HG02678 (cell line): ENCODE measurements at regions not wholly inside any gene's neighbourhood (a gene's known extent, or its start where the extent isn't known, plus 50 kb on each side); places are given as distances from the start of the nearest gene placed in this dataset.
A peak's percentile ranks its signal among the peaks of the same experiment; 100 is the strongest.

Experiments
- ATAC-seq: cut with Tn5 transposase; IDR thresholded peaks from one replicate; pipeline ENCODE4 v1.9.1; 2021; ENCODE audit warnings: mild to moderate bottlenecking, moderate library complexity; ENCODE audit not compliant: unreplicated experiment

DNA sequence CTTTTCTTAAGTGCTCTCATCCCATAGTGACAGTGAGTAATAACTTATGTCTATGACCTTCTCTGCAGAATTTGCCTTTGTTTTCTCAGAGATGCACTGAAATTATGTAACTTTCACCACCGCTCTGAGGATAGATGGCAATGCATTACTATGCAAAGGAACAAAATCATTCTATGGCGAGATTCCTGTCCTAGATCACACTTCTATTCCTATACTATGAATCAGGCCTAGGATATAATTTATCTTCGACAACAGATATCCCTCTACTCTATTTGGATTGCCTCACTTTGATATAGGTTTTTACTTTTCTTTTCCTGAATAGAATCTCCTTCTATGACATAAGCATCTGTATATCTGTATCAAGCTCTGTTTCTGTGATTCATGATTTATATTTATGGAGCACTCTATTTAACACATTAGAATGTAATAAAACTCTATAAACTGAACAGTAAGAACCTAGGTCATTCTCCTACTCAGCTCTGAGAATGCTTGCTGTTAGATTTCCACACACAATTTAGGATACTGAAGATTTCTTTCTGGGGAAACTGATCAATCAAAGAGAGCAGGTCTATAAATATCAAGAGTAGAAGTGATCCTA lies 1082.3 kb upstream of the ADGRL3 start:
- ATAC-seq = no peak

DNA sequence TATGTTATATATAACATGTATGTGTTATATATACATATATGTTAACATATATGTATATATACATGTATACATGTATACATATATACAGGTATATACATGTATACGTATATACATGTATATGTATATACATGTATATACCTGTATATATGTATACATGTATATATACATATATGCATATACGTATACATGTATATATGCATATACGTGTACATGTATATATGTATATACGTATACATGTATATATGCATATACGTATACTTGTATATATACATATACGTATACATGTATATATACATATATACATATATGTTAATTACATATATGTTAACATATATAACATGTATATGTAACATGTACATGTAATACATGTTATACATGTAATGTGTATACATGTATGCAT lies 1077.3 kb upstream of the ADGRL3 start:
- ATAC-seq = no peak

DNA sequence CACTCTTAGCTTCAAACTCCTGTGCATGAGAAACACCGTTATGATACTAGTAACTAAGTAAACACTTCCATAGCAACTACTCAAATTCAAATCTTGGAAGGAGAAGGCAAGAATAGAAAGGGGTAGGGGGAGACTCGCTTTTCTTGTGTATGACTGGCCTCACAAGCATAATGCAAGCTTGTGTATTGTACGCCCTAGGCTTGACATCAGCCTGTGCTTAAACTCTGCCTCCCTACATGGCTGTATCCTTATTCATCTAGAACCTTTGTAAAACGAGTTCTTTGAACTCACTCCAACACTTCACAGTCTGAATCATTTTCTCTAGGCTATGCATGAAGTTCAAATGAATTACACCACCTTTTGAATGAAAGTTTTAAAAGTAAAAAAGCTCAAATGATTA lies 1071.2 kb upstream of the ADGRL3 start:
- no peak for ATAC-seq

DNA sequence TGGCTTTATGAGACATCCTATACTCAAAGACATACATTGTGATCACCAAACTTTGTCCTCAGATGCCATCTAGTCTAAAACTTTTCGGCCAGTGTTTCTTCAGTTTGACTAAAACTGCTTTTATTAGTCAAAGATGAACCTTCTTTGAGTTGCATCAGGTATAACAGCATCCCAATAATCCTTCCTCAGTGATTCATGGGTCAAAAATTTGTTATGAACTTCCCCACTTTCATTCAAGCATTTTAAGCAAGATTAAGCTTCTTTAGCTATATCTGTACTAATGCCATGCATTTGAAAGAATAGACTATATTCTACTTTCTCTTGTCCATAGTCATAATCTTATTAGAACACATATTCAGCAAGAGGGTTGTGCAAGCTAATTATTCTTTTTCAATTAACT lies 1070.4 kb upstream of the ADGRL3 start:
- ATAC-seq = no peak

DNA sequence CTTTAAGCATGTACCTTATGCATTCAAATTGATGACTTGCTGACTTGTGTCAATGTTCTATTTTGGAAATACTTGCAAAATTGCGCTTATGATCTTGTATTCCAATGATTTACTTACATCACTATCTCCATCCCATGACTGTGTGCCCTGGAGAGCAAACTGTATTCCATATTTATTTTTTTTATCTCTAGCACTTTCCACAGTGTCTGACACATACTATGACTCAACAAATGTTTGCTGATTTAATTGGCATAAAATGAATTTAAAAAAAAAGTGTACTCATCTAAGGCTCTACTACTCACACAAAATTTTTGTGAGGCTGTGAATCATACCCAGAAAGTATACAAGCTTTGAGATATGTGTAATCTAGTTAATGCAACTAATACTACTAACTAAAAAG lies 1066.8 kb upstream of the ADGRL3 start:
- no peak for ATAC-seq

DNA sequence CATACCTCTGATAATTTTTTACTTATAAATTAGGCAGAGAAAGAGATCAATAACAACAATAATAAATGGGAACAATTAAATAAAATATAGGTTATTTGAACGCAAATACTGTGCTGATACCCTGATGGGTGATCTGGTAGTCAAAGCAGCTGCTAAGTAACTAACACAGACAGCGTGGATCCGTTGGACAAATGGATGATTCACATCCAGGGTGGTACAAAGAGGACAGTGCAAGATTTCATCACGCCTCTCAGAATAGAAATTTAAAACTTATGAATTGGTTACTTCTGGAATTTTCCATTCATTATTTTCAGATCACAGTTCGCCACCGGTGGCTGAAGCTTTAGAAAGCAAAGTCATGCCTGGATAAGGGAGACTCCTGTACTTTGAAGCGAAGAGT lies 1066.0 kb upstream of the ADGRL3 start:
- ATAC-seq = no peak

DNA sequence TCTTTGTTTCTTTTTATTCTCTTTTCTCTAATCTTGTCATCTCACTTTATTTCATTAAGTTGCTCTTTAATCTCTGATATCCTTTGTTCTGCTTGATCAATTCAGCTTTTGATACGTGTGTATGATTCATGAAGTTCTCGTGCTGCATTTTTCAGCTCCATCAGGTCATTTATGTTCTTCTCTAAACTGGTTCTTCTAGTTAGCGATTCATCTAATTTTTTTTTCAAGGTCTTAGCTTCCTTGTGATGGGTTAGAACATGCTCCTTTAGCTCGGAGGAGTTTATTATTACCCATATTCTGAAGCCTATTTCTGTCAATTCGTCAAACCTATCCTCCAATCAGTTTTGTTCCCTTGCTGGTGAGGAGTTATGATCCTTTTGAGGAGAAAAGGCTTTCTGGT lies 1045.0 kb upstream of the ADGRL3 start:
- no peak for ATAC-seq

DNA sequence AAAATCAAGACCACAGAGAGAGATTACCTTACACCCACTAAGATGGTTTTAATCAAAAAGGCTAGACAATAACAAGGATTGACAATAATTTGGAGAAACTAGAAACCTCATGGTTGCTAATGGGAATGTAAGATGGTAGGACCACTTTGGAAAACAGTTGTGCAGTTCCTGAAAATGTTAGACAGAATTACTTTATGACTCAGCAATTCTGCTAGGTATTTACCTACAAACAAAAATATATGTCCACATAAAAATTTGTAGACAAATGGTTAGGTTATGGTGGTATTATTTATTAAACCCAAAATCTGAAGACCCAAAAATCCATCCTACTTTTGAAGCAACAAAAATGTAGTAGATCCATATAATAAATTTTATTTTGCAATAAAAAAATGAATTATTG lies 1027.0 kb upstream of the ADGRL3 start:
- no peak for ATAC-seq

DNA sequence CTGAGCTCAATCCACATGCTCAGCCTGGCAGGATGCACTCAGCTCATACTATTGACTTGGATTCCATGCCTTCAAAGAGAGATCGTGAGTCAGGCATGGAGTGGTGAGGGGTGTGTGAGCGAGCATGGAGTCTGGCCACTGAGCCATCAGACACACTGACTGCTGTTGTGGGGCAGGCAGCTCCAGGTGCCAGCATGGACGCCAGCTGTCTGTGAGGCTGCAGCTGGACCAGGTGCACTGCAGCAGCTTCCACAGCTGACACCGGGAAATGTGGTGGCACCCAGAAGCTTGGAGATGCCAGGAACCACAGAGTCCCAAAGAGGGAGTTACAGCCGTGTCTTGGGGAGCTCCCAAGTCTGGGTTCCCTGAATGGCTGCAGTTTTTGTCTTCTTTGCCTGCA lies 1026.4 kb upstream of the ADGRL3 start:
- no peak for ATAC-seq

DNA sequence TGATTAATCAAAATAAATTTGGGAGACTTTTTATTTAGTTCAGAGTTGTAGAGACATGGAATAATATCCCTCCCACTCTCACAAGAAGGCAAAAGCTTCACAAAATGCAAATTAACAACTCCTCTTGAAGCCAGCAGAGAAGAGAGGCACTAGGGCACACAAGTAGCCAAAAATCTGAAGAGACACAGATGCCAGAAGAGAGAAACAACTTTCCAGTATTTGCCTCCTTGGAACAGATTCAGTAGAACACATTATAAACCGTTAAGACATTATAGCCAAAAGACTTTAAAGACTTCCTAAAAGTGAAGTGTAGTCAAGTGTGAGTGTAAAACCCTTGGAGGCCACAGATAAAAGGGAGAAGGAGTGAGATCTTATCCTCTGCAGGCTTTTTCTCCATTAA lies 1024.9 kb upstream of the ADGRL3 start:
- no peak for ATAC-seq

DNA sequence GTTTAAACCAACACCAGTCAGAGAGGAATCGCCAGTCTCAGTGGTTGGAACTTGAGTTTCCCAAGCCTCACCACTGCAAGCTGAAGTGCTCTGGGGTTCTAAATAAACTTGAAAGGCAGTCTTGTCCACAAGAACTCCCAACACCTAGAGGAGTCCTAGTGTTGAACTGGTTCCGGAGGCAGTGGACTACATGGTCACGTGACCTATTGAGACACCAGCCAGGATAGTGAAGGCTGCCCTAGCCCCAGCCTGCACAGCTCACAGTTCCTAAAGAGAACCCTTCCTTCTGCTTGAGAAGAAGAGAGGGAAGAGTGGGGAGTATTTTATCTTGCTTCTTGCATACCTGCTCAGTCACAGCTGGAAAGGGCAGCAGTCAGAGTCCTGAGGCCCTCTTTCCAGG lies 1012.7 kb upstream of the ADGRL3 start:
- ATAC-seq = no peak

DNA sequence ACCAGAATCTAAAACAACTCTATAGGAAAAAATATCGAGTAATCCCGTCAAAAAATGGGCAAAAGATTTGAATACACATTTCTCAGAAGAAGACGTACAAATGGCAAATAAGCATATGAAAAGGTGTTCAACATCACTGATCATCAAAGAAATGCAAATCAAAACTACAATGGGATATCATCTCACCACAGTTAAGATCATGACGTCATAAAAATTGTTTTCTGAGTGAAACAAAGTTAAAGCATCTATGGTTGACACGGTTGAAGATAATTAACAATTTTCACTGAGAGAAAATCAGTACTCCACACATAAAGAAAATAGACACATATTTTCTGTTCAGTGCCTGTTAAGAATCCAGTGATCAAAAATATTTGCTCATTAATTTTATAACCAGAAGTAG lies 1010.8 kb upstream of the ADGRL3 start:
- no peak for ATAC-seq

DNA sequence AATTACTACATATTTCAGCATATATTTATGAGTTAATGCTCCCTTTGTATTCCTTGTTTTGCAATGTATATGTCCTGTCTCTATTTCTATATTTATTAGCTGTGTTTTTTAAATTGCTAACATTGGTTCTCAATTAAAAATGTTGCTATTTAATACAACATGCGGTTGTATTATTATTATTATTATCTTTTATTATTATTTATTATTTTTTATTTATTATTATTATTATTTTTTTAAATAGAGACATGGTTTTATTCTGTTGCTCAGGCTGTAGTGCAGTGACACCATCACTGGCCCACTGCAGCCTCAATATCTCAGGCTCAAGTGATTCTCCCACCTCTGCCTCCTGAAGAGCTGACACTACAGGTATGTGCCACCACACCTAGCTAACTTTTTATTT lies 1005.9 kb upstream of the ADGRL3 start:
- ATAC-seq = no peak

DNA sequence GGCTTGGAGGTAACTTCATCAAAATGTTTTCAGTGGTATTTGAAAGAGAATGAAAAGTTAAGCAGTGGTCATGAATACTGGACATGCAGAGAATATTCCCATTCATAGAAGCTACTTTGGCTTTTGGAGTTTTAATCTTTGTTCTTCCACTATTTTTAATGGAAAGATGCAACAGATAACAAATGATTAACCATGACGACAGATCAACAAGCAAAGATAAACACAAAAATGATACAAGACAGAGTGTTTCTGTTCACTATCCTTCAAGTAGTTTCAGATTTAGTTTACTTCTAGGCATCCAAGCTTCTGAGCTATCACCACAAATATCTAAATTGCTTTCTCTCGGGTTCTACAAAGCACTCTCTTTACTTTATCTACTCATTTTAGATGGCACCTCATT lies 1004.9 kb upstream of the ADGRL3 start:
- no peak for ATAC-seq

DNA sequence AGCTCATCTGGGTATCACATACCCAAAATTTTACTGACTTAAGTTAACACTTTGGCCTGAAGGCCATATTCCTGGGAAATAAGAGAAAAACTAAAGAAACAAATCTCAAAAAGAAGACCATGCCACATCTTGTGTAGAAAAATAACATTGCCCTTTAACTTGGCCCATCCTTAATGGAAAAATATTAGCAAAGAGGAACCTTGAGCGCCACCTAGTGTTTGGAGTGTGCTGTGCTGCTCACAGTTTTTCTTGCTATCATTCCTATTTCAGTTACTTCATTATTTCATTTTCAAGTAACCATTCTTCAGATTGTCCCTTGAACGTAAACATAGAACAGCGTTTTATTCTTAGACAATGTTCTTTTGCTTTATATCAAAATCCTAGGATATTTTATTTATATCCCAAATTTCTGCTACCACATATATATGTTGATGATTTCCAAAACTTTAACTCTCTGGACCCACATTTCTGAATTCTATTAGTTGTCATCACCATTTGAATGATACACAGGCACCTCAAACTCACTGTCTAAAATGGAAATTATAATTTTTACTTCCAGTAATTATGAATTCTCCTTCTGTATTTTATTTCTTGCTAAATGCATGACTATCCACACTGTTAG lies 999.0 kb upstream of the ADGRL3 start:
- ATAC-seq = peak; percentile 91

DNA sequence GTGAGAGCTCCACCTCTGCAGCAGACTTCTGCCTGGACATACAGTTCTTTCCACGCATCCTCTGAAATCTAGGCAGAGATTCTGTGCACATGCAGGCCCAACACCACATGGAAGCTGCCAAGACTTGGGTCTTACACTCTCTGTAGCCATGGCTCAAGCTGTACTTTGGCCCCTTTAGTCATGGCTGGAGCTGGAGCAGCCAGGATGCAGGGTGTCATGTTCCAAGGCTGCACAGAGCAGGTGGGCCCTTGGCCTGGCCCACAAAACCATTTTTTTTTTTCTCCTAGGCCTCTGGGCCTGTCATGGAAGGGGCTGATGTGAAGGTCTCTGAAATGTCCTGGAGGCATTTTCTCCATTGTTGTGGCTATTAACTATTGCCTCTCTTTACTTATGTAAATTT lies 990.5 kb upstream of the ADGRL3 start:
- ATAC-seq = no peak

DNA sequence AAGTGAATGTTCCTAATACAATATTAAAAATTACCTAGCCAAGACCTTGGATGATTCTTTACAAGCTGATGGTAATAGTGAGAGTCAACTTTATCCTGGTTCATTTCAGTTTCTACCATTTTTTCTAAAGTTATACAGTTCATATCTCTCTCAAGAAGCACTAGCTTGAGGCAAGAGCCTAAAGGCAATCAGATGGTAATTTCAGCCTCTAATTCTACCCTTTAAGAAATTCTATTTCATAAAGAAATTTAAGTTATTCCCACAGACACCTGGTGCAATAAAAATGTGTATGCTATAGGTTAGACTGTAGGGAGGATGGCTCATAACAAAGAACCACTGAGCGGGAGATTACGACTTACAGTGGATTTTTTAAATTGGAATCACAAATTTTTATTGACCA lies 984.2 kb upstream of the ADGRL3 start:
- no peak for ATAC-seq

DNA sequence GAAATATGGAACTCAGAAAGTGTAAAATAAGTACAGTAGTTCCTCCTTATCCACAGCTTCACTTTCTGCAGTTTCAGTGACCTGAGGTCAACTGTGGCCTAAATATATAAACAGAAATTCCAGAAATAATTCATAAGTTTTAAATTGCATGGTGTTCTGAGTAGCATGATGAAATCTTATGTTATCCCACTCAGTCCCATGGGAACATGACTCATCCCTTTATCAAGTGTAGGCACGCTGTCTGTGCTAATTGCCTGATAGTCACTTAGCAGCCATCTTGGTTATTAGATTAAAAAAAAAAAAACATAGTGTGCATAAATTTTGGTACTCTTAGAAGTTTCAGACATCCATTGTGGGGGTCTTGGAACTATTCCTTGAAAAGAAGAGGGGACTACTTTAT lies 983.4 kb upstream of the ADGRL3 start:
- no peak for ATAC-seq

DNA sequence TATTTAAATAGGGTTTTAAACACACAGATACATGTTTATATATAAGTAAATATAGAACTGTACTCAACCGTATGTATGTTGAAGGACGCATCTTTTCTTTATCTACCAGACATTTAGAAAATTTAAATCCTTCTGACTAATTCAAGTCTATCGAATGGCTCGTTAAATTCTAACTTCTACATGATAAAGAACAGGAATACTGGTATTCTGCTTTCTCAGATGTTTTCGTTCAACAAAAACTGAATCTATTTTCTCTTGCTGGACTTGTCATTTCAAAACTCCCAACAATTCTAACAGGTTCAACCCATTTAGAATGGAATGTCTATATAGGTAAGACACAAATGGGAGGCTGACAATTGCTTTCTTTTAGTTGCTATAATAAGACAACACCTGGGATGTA lies 978.3 kb upstream of the ADGRL3 start:
- no peak for ATAC-seq

DNA sequence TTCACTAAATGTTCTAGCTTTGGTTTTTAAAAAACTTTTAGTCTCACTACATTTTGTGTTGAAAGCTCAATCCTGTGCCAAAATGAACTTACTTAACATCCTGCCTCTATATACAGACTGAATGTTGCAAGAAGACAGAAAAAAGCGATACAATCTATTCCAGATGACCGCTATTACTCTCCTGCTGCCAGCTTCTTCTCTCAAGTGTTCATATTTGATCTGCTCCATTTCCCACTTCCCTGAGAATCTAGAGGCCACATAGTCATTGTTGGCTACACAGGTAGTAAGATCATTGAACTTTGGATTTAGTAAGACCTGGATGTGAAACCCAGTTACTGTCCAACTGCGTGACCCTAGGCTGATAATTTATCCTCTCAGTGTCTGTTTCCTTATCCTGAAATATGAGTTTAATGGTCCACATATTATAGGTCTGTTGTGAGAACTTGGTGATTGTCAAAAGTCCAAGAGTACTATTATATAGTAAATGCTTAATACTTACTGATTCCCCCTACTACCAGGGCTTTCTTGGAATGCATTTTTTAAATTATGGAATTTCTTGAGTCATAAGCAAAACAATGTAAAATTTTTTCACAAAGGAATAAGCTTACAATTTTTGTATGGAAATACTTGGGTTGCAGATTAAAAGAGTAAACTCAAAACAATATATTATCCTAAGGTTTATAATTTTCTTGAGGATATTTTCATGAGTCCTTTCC lies 976.8 kb upstream of the ADGRL3 start:
- no peak for ATAC-seq

DNA sequence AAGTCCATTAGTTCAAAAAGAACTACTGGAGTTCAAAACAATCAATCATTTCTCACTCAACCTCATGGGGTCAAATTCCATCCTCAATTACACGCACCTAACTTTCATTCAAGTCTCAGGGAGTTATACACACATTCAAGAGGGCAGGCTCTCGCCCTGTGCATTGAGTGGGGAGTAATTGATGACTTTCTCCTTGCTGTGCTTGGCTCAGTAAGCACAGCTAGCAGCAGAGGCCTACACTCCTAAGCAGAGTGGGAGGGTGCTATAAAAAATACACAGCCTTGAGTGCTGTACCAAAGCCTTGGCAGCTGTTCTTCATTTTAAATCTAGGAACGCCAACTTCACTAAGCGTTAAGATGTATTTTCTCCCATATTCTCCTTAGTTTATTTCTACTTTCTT lies 958.3 kb upstream of the ADGRL3 start:
- no peak for ATAC-seq

DNA sequence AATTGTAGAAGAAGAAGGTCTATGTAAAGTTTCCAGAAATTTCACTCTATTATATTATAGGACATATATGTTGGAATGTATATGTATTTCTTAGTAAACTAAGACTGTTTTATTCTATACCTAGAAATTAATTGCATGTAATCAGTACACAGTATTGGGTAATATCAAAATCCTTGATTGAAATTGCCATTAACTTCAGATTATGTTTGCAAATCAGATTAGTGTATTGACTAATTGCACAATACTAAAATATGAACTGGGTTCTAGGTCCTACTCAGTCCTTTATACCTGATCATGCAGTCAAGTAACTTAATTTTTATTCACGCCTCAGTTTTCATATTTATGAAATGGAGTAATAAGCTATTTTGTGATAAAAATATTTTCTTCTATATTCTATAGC lies 950.3 kb upstream of the ADGRL3 start:
- no peak for ATAC-seq

DNA sequence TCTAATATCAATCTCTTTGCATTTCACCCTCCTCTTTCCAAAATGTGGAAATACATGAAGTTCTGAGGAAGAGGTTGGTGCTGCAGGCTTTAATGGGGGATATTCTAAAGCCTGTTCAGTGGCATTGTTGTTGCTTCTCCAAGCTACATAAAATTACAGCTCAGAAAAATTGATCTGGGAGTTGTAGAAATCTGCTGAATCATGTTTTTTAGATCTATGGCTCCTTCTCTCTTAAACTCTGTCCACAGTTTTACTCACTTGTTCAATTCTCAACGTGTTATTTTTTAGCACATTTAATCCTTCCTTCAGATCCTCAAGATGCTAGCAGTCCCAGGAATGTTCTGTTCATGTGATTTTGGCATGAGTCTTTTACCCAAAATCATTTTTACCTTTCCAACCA lies 949.5 kb upstream of the ADGRL3 start:
- ATAC-seq = no peak
